Neural progenitor cell (in vitro differentiated cells): ENCODE measurements at regions not wholly inside any gene's neighbourhood (a gene's known extent, or its start where the extent isn't known, plus 50 kb on each side); places are given as distances from the start of the nearest gene placed in this dataset.

Source experiments
- DNase-seq: peaks from one replicate; pipeline ENCODE4 v3.0.0-alpha.2; 2016; ENCODE audit warnings: low spot score
- H2AFZ ChIP-seq: fragments of 200-600 bp; sonication (generic); replicated peaks from 2 replicates; pipeline ENCODE4 v1.6.1; 2016; ENCODE audit warnings: antibody characterized with exemption
- H3F3A ChIP-seq: fragments of 200-600 bp; sonication (generic); 2 replicates; pipeline ENCODE4 v1.6.1; 2016; ENCODE audit warnings: antibody characterized with exemption, low read depth
- H3K27ac ChIP-seq: fragments of 200-600 bp; sonication (generic); 2 replicates; pipeline ENCODE4 v1.5.1; 2016; ENCODE audit warnings: mild to moderate bottlenecking
- H3K27me3 ChIP-seq: fragments of 200-600 bp; sonication (generic); 2 replicates; pipeline ENCODE4 v1.6.1; 2016; ENCODE audit warnings: mild to moderate bottlenecking, moderate library complexity
- H3K36me3 ChIP-seq: fragments of 200-600 bp; sonication (generic); 2 replicates; pipeline ENCODE4 v1.5.1; 2016
- H3K4me1 ChIP-seq: fragments of 200-600 bp; sonication (generic); 2 replicates; pipeline ENCODE4 v1.6.1; 2016; ENCODE audit warnings: mixed run types
- H3K4me2 ChIP-seq: fragments of 200-600 bp; sonication (generic); 2 replicates; pipeline ENCODE4 v1.6.1; 2016
- H3K4me3 ChIP-seq: fragments of 200-600 bp; sonication (generic); 2 replicates; pipeline ENCODE4 v1.5.1; 2016
- H3K79me2 ChIP-seq: fragments of 200-600 bp; sonication (generic); 2 replicates; pipeline ENCODE4 v1.6.1; 2016; ENCODE audit warnings: low read depth
- H3K9ac ChIP-seq: fragments of 200-600 bp; sonication (generic); 2 replicates; pipeline ENCODE4 v1.6.1; 2016
- H3K9me3 ChIP-seq: fragments of 200-600 bp; sonication (generic); 2 replicates; pipeline ENCODE4 v1.5.1; 2016; ENCODE audit warnings: low read depth
- H4K20me1 ChIP-seq: fragments of 200-600 bp; sonication (generic); 2 replicates; pipeline ENCODE4 v1.6.1; 2016; ENCODE audit warnings: low read depth
- H3K27ac Mint-ChIP-seq: 3 replicates; pipeline ENCODE4 v1.8.0; 2021; ENCODE audit warnings: mixed read lengths
- H3K27me3 Mint-ChIP-seq: 2 replicates; pipeline ENCODE4 v1.8.0; 2022; ENCODE audit warnings: low read depth, mild to moderate bottlenecking, inconsistent platforms, moderate library complexity, mixed read lengths; ENCODE audit not compliant: insufficient read depth
- H3K36me3 Mint-ChIP-seq: 3 replicates; pipeline ENCODE4 v1.8.0; 2021; ENCODE audit warnings: mixed read lengths
- H3K4me1 Mint-ChIP-seq: 3 replicates; pipeline ENCODE4 v1.8.0; 2021; ENCODE audit warnings: mixed read lengths
- H3K4me3 Mint-ChIP-seq: 3 replicates; pipeline ENCODE4 v1.8.0; 2021; ENCODE audit warnings: mild to moderate bottlenecking, moderate library complexity, mixed read lengths
- H3K9me3 Mint-ChIP-seq: 3 replicates; pipeline ENCODE4 v1.8.0; 2020; ENCODE audit warnings: mixed read lengths
- CTCF ChIP-seq: fragments of 200-600 bp; sonication (generic); IDR thresholded peaks from 2 replicates; pipeline ENCODE4 v1.5.1; 2017; ENCODE audit warnings: antibody characterized with exemption, mild to moderate bottlenecking
- EZH2 ChIP-seq: fragments of 200-600 bp; sonication (generic); IDR thresholded peaks from 2 replicates; pipeline ENCODE4 v1.6.1; 2017; ENCODE audit warnings: antibody characterized with exemption, mild to moderate bottlenecking, moderate library complexity
- EZH2phosphoT487 ChIP-seq: fragments of 200-600 bp; sonication (generic); IDR thresholded peaks from 2 replicates; pipeline ENCODE4 v1.6.1; 2017; ENCODE audit warnings: antibody characterized with exemption

GRCh38 chr4:178871476-178871875 lies 1429.2 kb upstream of the AGA start:
- H2AFZ ChIP-seq = peak overlapping the region; percentile 18
- no peak overlapping the region for H3K4me3 Mint-ChIP-seq

DNA sequence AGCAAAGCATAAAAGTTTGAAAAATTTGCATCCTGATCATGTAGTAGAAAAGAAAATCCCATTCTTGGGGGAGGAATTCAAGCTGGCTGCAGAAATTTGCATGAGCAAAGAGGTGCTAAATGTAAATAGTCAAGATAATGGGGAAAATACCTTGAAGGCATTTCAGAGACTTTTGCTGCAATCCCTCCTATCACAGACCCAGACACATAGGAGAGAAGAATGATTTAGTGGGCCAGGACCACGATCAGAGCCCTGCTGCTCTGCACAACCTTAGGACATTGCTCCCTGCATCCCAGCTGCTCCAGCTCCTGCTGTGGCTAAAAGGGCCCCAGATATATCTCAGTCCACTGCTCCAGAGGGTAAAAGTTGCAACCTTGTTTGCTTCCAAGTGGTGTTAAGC lies 1439.7 kb upstream of the AGA start:
- peaks cover 21% of the 10 kb centered on the region for H3K9me3 Mint-ChIP-seq
- Histone ChIP-seq H4K20me1 (no peaks in the 10 kb centered on the region), H3K9me3 (no peaks in the 10 kb centered on the region), H3F3A (no peaks in the 10 kb centered on the region), H3K9ac (no peak overlapping the region), H3K27me3 (no peaks in the 10 kb centered on the region), H3K4me3 (no peak overlapping the region), H2AFZ (no peak overlapping the region), H3K79me2 (no peaks in the 10 kb centered on the region), H3K36me3 (no peaks in the 10 kb centered on the region), H3K4me2 (no peak overlapping the region), H3K4me1 (no peaks in the 10 kb centered on the region), H3K27ac (no peak overlapping the region)
- H3K27ac Mint-ChIP-seq = no peak overlapping the region
- H3K27me3 Mint-ChIP-seq = no peaks in the 10 kb centered on the region
- H3K4me3 Mint-ChIP-seq = no peak overlapping the region
- no peak for DNase-seq
- no peaks in the 10 kb centered on the region for H3K4me1 Mint-ChIP-seq
- no peak for TF ChIP-seq CTCF
- TF ChIP-seq EZH2phosphoT487 = no peak
- no peak for TF ChIP-seq EZH2
- H3K36me3 Mint-ChIP-seq = no peaks in the 10 kb centered on the region

More at GRCh38 chr4:178871476-178871875, 1429.2 kb upstream of the AGA start:
- no peaks in the 10 kb centered on the region for H3F3A ChIP-seq
- H3K27ac Mint-ChIP-seq = no peak overlapping the region
- no peaks in the 10 kb centered on the region for H3K4me1 Mint-ChIP-seq
- H3K9ac ChIP-seq = no peak overlapping the region
- no peaks in the 10 kb centered on the region for H4K20me1 ChIP-seq
- H3K27me3 Mint-ChIP-seq = no peaks in the 10 kb centered on the region
- no peaks in the 10 kb centered on the region for H3K4me1 ChIP-seq
- no peak overlapping the region for H3K4me3 ChIP-seq
- H3K36me3 ChIP-seq = no peaks in the 10 kb centered on the region
- no peak for DNase-seq
- no peaks in the 10 kb centered on the region for H3K9me3 ChIP-seq
- no peak overlapping the region for H3K27ac ChIP-seq
- no peak overlapping the region for H3K4me2 ChIP-seq
- no peak for TF ChIP-seq EZH2
- no peak for TF ChIP-seq EZH2phosphoT487
- no peak for TF ChIP-seq CTCF
- H3K9me3 Mint-ChIP-seq = no peaks in the 10 kb centered on the region
- H3K27me3 ChIP-seq = no peaks in the 10 kb centered on the region
- no peaks in the 10 kb centered on the region for H3K36me3 Mint-ChIP-seq
- no peaks in the 10 kb centered on the region for H3K79me2 ChIP-seq

- DNase-seq = no peak
- H3K4me1 ChIP-seq = no peaks in the 10 kb centered on the region
- no peaks in the 10 kb centered on the region for H3F3A ChIP-seq
- H3K27ac ChIP-seq = no peak overlapping the region
- Mint-ChIP-seq H3K27me3 (peaks cover 2% of the 10 kb centered on the region), H3K36me3 (no peaks in the 10 kb centered on the region), H3K4me1 (peaks cover 9% of the 10 kb centered on the region), H3K27ac (no peak overlapping the region), H3K9me3 (peaks cover 6% of the 10 kb centered on the region), H3K4me3 (no peak overlapping the region)
- no peaks in the 10 kb centered on the region for H3K9me3 ChIP-seq
- no peak overlapping the region for H2AFZ ChIP-seq
- H4K20me1 ChIP-seq = no peaks in the 10 kb centered on the region
- no peaks in the 10 kb centered on the region for H3K27me3 ChIP-seq
- H3K4me3 ChIP-seq = no peak overlapping the region
- no peak overlapping the region for H3K9ac ChIP-seq
- no peak overlapping the region for H3K4me2 ChIP-seq
- H3K36me3 ChIP-seq = no peaks in the 10 kb centered on the region
- H3K79me2 ChIP-seq = no peaks in the 10 kb centered on the region
- TF ChIP-seq EZH2 = no peak
- TF ChIP-seq EZH2phosphoT487 = no peak
- no peak for TF ChIP-seq CTCF
Observed at GRCh38 chr4:178894126-178894525, 1451.9 kb upstream of the AGA start.

DNA sequence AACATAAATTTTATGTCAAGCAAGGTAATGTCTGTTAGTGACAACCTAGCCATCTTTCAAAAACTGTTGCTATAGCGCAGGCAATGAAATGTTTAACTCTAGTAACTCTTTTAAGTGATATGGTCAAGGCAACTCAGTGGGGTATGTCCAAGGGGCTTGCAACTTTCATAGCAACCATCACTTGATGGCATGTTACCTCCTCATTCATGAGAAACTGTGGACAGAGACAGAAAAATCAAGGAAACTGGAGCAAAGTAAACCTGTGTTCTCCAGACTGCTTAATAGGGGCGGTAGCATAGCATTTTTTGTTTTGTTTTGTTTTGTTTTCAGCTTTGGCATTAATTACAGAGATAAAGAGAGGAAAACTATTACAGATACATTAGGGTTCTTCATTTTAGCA lies 1456.8 kb upstream of the AGA start:
- Histone ChIP-seq H4K20me1 (no peaks in the 10 kb centered on the region), H3F3A (no peaks in the 10 kb centered on the region), H3K4me2 (no peak overlapping the region), H2AFZ (no peak overlapping the region), H3K36me3 (no peaks in the 10 kb centered on the region), H3K79me2 (no peaks in the 10 kb centered on the region), H3K27me3 (no peaks in the 10 kb centered on the region), H3K9me3 (no peaks in the 10 kb centered on the region), H3K27ac (no peak overlapping the region), H3K4me1 (no peaks in the 10 kb centered on the region), H3K4me3 (no peak overlapping the region), H3K9ac (no peak overlapping the region)
- Mint-ChIP-seq H3K27me3 (peaks cover 2% of the 10 kb centered on the region), H3K36me3 (no peaks in the 10 kb centered on the region), H3K9me3 (no peaks in the 10 kb centered on the region), H3K4me3 (no peak overlapping the region), H3K4me1 (peaks cover 20% of the 10 kb centered on the region), H3K27ac (peak overlapping the region; percentile 83)
- no peak for TF ChIP-seq EZH2
- TF ChIP-seq CTCF = no peak
- TF ChIP-seq EZH2phosphoT487 = no peak
- DNase-seq = no peak
